Pancreas (tissue), 10 donors: ENCODE measurements at regions not wholly inside any gene's neighbourhood (a gene's known extent, or its start where the extent isn't known, plus 50 kb on each side); places are given as distances from the start of the nearest gene placed in this dataset.

Experiments used
- ATAC-seq, 4 donors: fragments of 200-7000 bp; cut with Tn5 transposase; one replicate each; pipeline versions ENCODE4 v1.8.0 to v1.9.1; 2020; ENCODE audit warnings: mild to moderate bottlenecking in 4 of 4, moderate library complexity in 4 of 4
- DNase-seq, 6 donors: peaks; one replicate each; pipeline ENCODE4 v3.0.0-alpha.2; 2020
- FAIRE-seq: peaks from 2 replicates; lab custom pipeline; 2012; peaks lifted over from hg19 to GRCh38; lab: Jason Lieb, UNC
- H3K27ac ChIP-seq, 4 donors: fragments of 200-600 bp; sonication (generic); 1 replicate in 3 of 4; 2 replicates in 1 of 4; pipeline versions ENCODE4 v1.5.0 to v1.8.0; 2020
- H3K27me3 ChIP-seq, 4 donors: fragments of 200-600 bp; one replicate each; pipeline ENCODE4 v1.8.0; 2021
- H3K36me3 ChIP-seq, 3 donors: fragments of 200-600 bp; sonication (generic) in 1 of 3; one replicate each; pipeline versions ENCODE4 v1.5.0 to v1.8.0; 2020 to 2021
- H3K4me1 ChIP-seq, 3 donors: fragments of 200-600 bp; one replicate each; pipeline ENCODE4 v1.8.0; 2021
- H3K4me3 ChIP-seq, 4 donors: fragments of 200-600 bp; sonication (generic) in 2 of 4; one replicate each; pipeline versions ENCODE4 v1.5.0 to v1.8.0; 2020 to 2021
- H3K9me3 ChIP-seq, 4 donors: fragments of 200-600 bp; one replicate each; pipeline ENCODE4 v1.8.0; 2021
- CTCF ChIP-seq, 4 donors: fragments of 200-600 bp; sonication (generic) in 3 of 4; IDR thresholded peaks; one replicate each; pipeline versions ENCODE4 v1.5.0 to v1.8.0; 2021; ENCODE audit warnings: antibody characterized with exemption in 4 of 4
- WGBS, 2 donors: extraction: QIAGEN DNeasy Blood & Tissue Kit; methylation state at CpG; one replicate each; pipeline ENCODE4 v1.1.7; 2013; 5-methylcytosine and 5-hydroxymethylcytosine counted together
- intact Hi-C, 3 donors: fragments of 100-400 bp; cut with DNase I; formaldehyde crosslinking; loops; one replicate each; pipeline versions ENCODE4 v1.11.1 to v1.14.2; 2022
- donor health status: healthy with polysubstance abuse.
- donor health status: DM: no; HTN: no; CAD: no; lungs with moderate emphysema.
- donor health status: DM: no; HTN: no; CAD: no.
- donor health status: control.
- donor health status: control.
- donor health status: Bipolar disorder and iron deficiency.
- donor health status: DM: yes; HTN: yes; CAD: no.
- donor health status: DM: no; HTN: no; CAD: no.
- donor health status: DM: no; HTN: no; CAD: no.
- donor health status: DM: yes; HTN: yes; CAD: no.

DNA sequence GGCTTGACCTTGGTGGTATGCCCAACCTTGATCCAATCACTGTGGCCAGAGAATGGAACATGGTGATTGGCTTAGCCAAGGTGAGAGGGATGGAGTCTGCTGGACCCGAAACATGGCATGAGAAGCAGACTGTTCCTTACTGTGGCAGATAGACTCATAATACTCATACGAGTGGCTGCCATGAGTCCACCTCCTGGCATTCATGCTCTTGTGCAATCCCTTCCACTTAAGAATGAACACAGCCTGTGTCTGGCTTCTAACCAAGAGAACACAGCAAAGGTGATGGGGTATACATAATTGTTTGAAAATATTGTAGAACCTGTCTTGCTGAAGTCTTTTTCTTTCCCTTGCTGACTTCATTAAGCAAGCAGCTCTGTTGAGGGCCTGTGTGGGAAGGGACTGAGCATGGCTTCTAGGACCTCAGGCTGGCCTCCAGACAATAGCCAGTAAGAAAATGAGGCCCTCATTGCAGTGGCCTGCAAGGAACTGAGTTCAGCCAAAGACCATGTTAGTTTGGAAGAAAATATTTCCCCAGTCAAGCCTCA, 85.9 kb downstream of the ZNF281 start:
- Histone ChIP-seq H3K27ac (no peak overlapping the region), H3K4me3 (no peak overlapping the region), H3K9me3 (no peaks in the 10 kb centered on the region), H3K4me1 (no peaks in the 10 kb centered on the region), H3K27me3 (no peaks in the 10 kb centered on the region), H3K36me3 (no peaks in the 10 kb centered on the region)
- no peak for DNase-seq
- no peak for TF ChIP-seq CTCF (IDR thresholded peaks at IDR 0.05)
- no peak for FAIRE-seq
- intact Hi-C loops, result no loop called here
- WGBS, 2 donors, result 90 to 96% methylated on average over 2 of the region's 2 CpGs
- no peak for ATAC-seq

DNA sequence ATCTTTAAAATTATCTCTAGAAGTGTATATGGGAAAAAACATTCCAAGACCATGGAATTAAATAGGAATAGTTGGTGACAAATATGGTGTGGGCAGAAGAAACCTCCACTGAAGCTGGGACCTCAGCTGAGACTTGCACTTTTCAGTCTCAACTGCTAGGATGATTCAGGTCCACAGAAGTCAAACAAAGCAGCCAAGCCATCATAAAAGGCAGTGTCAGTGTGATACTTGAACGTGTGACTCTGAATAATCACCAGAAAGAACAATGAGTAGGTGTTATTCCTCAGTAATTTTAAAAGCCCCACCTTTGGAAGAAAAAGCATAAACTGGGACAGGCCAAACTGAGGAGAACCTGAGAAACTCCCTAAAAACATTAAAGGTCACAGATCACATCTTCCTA, 90.7 kb downstream of the ZNF281 start:
- ATAC-seq, result no peak
- Histone ChIP-seq H3K9me3 (no peaks in the 10 kb centered on the region), H3K36me3 (no peaks in the 10 kb centered on the region), H3K27ac (no peak overlapping the region), H3K4me1 (no peaks in the 10 kb centered on the region), H3K27me3 (no peaks in the 10 kb centered on the region), H3K4me3 (no peak overlapping the region)
- no peak for FAIRE-seq
- WGBS, 2 donors, result 48 to 69% methylated on average over 1 of the region's 1 CpG
- TF ChIP-seq CTCF (IDR thresholded peaks at IDR 0.05), result no peak
- intact Hi-C loops, result no loop called here
- no peak for DNase-seq

GRCh38 chr1:200317236-200317635, 92.6 kb downstream of the ZNF281 start:
- H3K36me3 ChIP-seq, result no peaks in the 10 kb centered on the region
- H3K27me3 ChIP-seq, result no peaks in the 10 kb centered on the region
- DNase-seq (no peak), ATAC-seq (no peak), FAIRE-seq (no peak)
- intact Hi-C loops, result no loop called here
- WGBS, 2 donors, result 85 to 92% methylated on average over 2 of the region's 2 CpGs
- no peak overlapping the region for H3K27ac ChIP-seq
- no peaks in the 10 kb centered on the region for H3K4me1 ChIP-seq
- TF ChIP-seq CTCF (IDR thresholded peaks at IDR 0.05), result no peak
- H3K4me3 ChIP-seq, result no peak overlapping the region
- H3K9me3 ChIP-seq, result no peaks in the 10 kb centered on the region

DNA sequence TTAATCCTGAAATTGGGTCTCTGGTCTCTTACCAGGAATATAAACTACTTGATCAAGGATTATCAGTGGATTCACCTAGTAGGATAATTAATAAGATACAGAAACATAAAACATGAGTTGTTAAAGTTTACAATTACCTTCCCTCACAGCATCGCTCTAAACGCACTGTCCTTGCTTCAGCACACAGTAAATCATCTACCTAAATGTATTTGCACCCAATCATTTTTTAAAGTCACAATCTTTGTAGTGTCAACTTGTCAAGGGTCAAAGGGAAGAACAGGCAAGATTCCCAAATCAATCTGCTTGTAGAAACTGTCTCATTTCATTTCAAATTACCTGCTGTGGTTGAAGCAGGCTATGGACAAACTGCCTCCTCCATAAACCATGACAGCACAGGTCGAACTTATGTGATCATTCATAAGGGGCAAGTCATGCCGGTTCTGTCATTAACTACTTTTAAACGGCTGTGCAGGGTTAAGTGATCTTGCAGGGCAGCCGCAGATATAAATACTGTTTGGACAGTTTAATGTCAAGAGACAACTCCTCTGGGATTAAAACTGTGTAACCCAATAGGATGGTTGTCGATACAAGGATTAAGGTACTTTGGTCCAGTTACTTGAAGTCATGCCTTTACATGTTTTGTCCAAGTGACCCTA, 93.6 kb downstream of the ZNF281 start:
- H3K4me3 ChIP-seq, result no peak overlapping the region
- FAIRE-seq (no peak), DNase-seq (no peak), ATAC-seq (peak in 1 of 4 donors; percentile 21)
- intact Hi-C loops, result no loop called here
- H3K4me1 ChIP-seq, result no peaks in the 10 kb centered on the region
- no peak for TF ChIP-seq CTCF (IDR thresholded peaks at IDR 0.05)
- H3K27me3 ChIP-seq, result no peaks in the 10 kb centered on the region
- no peaks in the 10 kb centered on the region for H3K36me3 ChIP-seq
- WGBS, 2 donors, result 44 to 49% methylated on average over 7 of the region's 7 CpGs
- H3K9me3 ChIP-seq, result no peaks in the 10 kb centered on the region
- H3K27ac ChIP-seq, result no peak overlapping the region

DNA sequence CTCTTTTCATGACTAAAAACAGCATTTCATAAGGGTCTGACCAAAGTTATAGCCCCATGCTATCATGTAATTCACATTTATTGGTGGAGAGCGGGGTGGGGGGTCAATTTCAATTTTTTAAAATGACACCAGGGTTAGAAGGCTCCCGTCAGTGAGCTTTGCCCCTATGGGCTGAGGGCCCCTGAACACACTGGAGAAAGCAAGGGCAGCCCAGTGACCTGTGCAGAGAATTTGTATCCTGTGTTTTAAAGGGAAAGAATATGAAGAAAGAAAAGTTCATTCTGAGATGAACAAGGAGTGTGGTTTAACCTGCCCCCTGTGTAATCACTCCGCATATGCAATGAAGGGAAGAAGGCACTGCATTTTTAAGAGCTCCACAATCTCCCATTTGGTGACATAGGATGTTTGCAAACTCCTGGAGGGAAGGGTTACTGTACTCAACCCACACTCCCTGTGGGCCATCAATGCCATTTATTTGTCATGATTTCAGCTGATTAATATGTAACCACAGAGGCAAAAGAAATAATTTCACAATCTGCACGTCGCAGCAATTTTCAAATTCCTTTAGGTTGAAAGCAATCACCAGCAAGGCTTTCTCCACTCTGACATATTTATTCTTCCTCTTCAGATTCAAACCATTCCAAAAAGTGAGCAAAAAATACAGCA, 95.6 kb downstream of the ZNF281 start:
- no peak for TF ChIP-seq CTCF (IDR thresholded peaks at IDR 0.05)
- no peaks in the 10 kb centered on the region for H3K36me3 ChIP-seq
- 59 to 60% methylated on average over 5 of the region's 5 CpGs for WGBS, 2 donors
- no peaks in the 10 kb centered on the region for H3K27me3 ChIP-seq
- intact Hi-C loops, result no loop called here
- no peaks in the 10 kb centered on the region for H3K9me3 ChIP-seq
- FAIRE-seq, result no peak
- no peak overlapping the region for H3K4me3 ChIP-seq
- peak overlapping the region in 1 of 4 donors; percentile 13 for H3K27ac ChIP-seq
- no peak for DNase-seq
- no peaks in the 10 kb centered on the region for H3K4me1 ChIP-seq
- peak; percentile 28 to 64 (median 44) for ATAC-seq
